ENCODE measurements at regions not wholly inside any gene's neighbourhood (a gene's known extent, or its start where the extent isn't known, plus 50 kb on each side); places are given as distances from the start of the nearest gene placed in this dataset.

DNA sequence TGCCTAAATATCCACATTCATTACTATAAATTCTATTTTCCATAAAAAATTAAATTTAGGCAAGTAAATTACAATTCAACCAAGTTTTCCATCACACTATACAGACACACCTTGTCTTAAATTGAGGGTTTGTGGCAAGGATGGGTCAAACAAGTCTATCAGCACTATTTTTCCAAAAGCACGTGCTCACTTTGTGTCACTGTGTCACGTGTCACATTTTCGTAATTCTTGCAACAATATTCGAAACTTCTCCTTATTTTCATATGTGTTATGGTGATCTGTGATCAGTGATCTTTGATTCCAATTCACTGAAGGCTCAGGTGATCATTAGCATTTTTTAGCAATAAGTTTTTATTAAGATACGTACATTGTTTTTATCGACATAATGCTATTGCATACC lies 323.3 kb upstream of the CNTN4 start:
- no peak for DNase-seq (ENCODE audit: low read depth)
- TF ChIP-seq, protein P1, sequence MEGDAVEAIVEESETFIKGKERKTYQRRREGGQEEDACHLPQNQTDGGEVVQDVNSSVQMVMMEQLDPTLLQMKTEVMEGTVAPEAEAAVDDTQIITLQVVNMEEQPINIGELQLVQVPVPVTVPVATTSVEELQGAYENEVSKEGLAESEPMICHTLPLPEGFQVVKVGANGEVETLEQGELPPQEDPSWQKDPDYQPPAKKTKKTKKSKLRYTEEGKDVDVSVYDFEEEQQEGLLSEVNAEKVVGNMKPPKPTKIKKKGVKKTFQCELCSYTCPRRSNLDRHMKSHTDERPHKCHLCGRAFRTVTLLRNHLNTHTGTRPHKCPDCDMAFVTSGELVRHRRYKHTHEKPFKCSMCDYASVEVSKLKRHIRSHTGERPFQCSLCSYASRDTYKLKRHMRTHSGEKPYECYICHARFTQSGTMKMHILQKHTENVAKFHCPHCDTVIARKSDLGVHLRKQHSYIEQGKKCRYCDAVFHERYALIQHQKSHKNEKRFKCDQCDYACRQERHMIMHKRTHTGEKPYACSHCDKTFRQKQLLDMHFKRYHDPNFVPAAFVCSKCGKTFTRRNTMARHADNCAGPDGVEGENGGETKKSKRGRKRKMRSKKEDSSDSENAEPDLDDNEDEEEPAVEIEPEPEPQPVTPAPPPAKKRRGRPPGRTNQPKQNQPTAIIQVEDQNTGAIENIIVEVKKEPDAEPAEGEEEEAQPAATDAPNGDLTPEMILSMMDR (IDR thresholded peaks at IDR 0.05; ENCODE audit: insufficient read depth, low read length), result no peak
- H3K4me3 ChIP-seq (ENCODE audit: low read depth, low read length), result no peak overlapping the region

- DNase-seq (ENCODE audit: low read depth), result no peak
- TF ChIP-seq, protein P1 (IDR thresholded peaks at IDR 0.05; ENCODE audit: insufficient read depth, low read length), result no peak
- no peak overlapping the region for H3K4me3 ChIP-seq (ENCODE audit: low read depth, low read length)
Measured at GRCh38 chr3:1783995-1784394, 314.7 kb upstream of the CNTN4 start.

- TF ChIP-seq, protein P1 (IDR thresholded peaks at IDR 0.05; ENCODE audit: insufficient read depth, low read length), result no peak
- DNase-seq (ENCODE audit: low read depth), result no peak
- H3K4me3 ChIP-seq (ENCODE audit: low read depth, low read length), result no peak overlapping the region
Measured at GRCh38 chr3:1787094-1787493, 311.6 kb upstream of the CNTN4 start.

DNA sequence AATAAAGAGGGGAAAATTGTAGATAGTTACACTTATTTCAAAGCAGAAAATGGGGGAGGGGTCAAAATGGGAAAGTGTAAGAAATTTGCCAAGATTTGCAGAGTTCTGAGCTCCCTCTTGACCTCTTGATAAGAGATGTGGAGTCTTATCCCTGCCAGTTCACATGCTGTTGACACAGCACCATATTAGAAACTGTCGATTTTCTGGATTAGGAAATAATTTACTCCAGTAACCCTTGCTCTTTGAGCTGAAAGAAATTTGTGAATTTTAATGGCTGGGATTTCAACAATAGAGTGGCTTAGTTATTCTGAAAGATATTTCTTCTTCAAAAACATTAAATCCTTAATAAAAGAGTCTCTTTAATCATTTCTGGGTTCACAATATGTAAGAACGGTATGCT lies 306.2 kb upstream of the CNTN4 start:
- TF ChIP-seq, protein P1 (IDR thresholded peaks at IDR 0.05; ENCODE audit: insufficient read depth, low read length), result no peak
- DNase-seq (ENCODE audit: low read depth), result no peak
- H3K4me3 ChIP-seq (ENCODE audit: low read depth, low read length), result no peak overlapping the region

GRCh38 chr3:1798711-1799405 lies 299.8 kb upstream of the CNTN4 start:
- TF ChIP-seq, protein P1 (IDR thresholded peaks at IDR 0.05; ENCODE audit: insufficient read depth, low read length), result no peak
- no peak for DNase-seq (ENCODE audit: low read depth)
- H3K4me3 ChIP-seq (ENCODE audit: low read depth, low read length), result no peak overlapping the region

DNA sequence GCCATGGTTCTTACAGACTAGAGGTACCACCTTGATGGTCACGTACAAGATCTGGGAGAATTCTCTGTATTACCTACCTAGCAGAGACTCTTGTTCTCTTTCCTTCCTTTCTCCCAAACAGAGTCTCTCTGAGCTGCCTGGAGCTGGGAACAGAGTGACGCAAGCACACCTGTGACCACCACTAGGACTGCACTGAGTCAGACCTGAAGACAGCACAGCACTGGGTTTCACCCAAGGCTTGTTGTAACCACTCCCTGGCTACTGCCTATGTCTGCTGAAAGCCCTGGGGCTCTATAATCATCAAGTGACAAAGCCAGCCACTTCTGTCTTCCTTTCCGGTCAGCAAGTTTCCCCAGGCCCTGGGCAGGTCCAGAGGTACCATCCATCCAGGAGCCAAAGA lies 293.3 kb upstream of the CNTN4 start:
- no peak overlapping the region for H3K4me3 ChIP-seq (ENCODE audit: low read depth, low read length)
- TF ChIP-seq, protein P1 (IDR thresholded peaks at IDR 0.05; ENCODE audit: insufficient read depth, low read length), result no peak
- no peak for DNase-seq (ENCODE audit: low read depth)

DNA sequence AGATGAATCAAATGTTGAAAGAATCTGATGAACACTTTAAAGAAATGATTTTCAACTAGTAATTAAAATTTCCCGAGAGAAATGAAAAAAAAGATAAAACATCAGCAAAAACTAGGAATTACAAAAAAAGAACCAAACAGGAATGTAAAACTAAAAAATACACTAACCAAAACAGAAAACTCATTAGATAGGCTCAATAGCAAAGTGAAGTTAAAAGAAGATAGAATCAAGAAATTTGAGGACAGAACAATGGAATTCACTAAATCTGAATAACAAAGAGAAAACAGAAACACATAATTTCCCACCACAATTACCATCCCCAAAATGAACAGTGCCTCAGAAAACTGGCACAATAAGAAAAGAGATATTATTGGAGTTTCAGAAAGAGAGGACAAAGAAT lies 290.1 kb upstream of the CNTN4 start:
- TF ChIP-seq, protein P1 (IDR thresholded peaks at IDR 0.05; ENCODE audit: insufficient read depth, low read length), result no peak
- no peak for DNase-seq (ENCODE audit: low read depth)
- no peak overlapping the region for H3K4me3 ChIP-seq (ENCODE audit: low read depth, low read length)
